Mesenchymal stem cell (in vitro differentiated cells and primary cell): ENCODE measurements at regions not wholly inside any gene's neighbourhood (a gene's known extent, or its start where the extent isn't known, plus 50 kb on each side); places are given as distances from the start of the nearest gene placed in this dataset.
A peak's percentile ranks its signal among the peaks of the same experiment; 100 is the strongest.

Source experiments
- DNase-seq: peaks from one replicate; pipeline ENCODE4 v3.0.0-alpha.2; 2013
- H2AFZ ChIP-seq: one replicate; pipeline ENCODE4 v1.6.1; 2013; ENCODE audit warnings: low read depth, mild to moderate bottlenecking, control low read depth, inconsistent platforms, low read length, moderate library complexity
- H2AK5ac ChIP-seq: 2 replicates; pipeline ENCODE4 v1.6.1; 2013; ENCODE audit warnings: low read length, moderate library complexity, mild to moderate bottlenecking, inconsistent platforms; ENCODE audit not compliant: severe bottlenecking
- H2BK120ac ChIP-seq: one replicate; pipeline ENCODE4 v1.6.1; 2013; ENCODE audit warnings: low read depth, mild to moderate bottlenecking, inconsistent platforms, low read length, moderate library complexity
- H2BK12ac ChIP-seq, 2 experiments: one replicate each; pipeline ENCODE4 v1.6.1; 2013; ENCODE audit warnings: inconsistent platforms in 2 of 2, low read length in 2 of 2, mild to moderate bottlenecking in 2 of 2, moderate library complexity in 2 of 2, control low read depth in 1 of 2
- H2BK15ac ChIP-seq: one replicate; pipeline ENCODE4 v1.6.1; 2013; ENCODE audit warnings: mild to moderate bottlenecking, low read depth, inconsistent platforms; ENCODE audit not compliant: poor library complexity, severe bottlenecking
- H2BK5ac ChIP-seq: 2 replicates; pipeline ENCODE4 v1.6.1; 2013; ENCODE audit warnings: low read depth, mild to moderate bottlenecking, low read length, control low read depth, inconsistent platforms; ENCODE audit not compliant: poor library complexity, severe bottlenecking
- H3K14ac ChIP-seq, 2 experiments: one replicate each; pipeline ENCODE4 v1.6.1; 2013; ENCODE audit warnings: inconsistent platforms in 2 of 2, low read length in 2 of 2, control low read depth in 1 of 2, mild to moderate bottlenecking in 1 of 2, moderate library complexity in 1 of 2
- H3K18ac ChIP-seq, 2 experiments: one replicate each; pipeline ENCODE4 v1.6.1; 2013; ENCODE audit warnings: inconsistent platforms in 2 of 2, low read length in 2 of 2, control low read depth in 1 of 2, low read depth in 1 of 2, mild to moderate bottlenecking in 1 of 2
- H3K23ac ChIP-seq, 2 experiments: one replicate each; pipeline ENCODE4 v1.6.1; 2013; ENCODE audit warnings: inconsistent platforms in 2 of 2, low read length in 2 of 2, mild to moderate bottlenecking in 2 of 2, moderate library complexity in 2 of 2, control low read depth in 1 of 2
- H3K27ac ChIP-seq: 2 replicates; pipeline ENCODE4 v1.5.1; 2013; ENCODE audit warnings: mild to moderate bottlenecking, moderate library complexity, low read length, control low read depth, inconsistent platforms; ENCODE audit not compliant: poor library complexity, severe bottlenecking
- H3K27me3 ChIP-seq, 2 experiments: 2 replicates each; pipeline versions ENCODE4 v1.6.1 to v1.7.0; 2013; ENCODE audit warnings: low read length in 2 of 2, mild to moderate bottlenecking in 2 of 2, moderate library complexity in 2 of 2, control low read depth in 1 of 2, inconsistent platforms in 1 of 2; ENCODE audit not compliant: control insufficient read depth in 1 of 2, insufficient read depth in 1 of 2
- H3K36me3 ChIP-seq, 2 experiments: 2 replicates each; pipeline versions ENCODE4 v1.6.1 to v1.7.0; 2013; ENCODE audit warnings: low read length in 2 of 2, control low read depth in 1 of 2, inconsistent platforms in 1 of 2, low read depth in 1 of 2, mild to moderate bottlenecking in 1 of 2; ENCODE audit not compliant: insufficient read depth in 2 of 2, control insufficient read depth in 1 of 2
- H3K4ac ChIP-seq, 2 experiments: one replicate each; pipeline ENCODE4 v1.6.1; 2013; ENCODE audit warnings: inconsistent platforms in 2 of 2, low read length in 2 of 2, mild to moderate bottlenecking in 2 of 2, moderate library complexity in 2 of 2, control low read depth in 1 of 2, low read depth in 1 of 2
- H3K4me1 ChIP-seq: 2 replicates; pipeline ENCODE4 v1.6.1; 2013; ENCODE audit warnings: low read depth, low read length, control low read depth; ENCODE audit not compliant: control insufficient read depth, insufficient read depth
- H3K4me2 ChIP-seq: 2 replicates; pipeline ENCODE4 v1.6.1; 2013; ENCODE audit warnings: low read length, mild to moderate bottlenecking, inconsistent platforms; ENCODE audit not compliant: poor library complexity, severe bottlenecking
- H3K4me3 ChIP-seq, 2 experiments: 2 replicates each; pipeline versions ENCODE4 v1.5.1 to v1.7.0; 2013; ENCODE audit warnings: low read length in 2 of 2, mild to moderate bottlenecking in 2 of 2, control low read depth in 1 of 2, low read depth in 1 of 2; ENCODE audit not compliant: insufficient read depth in 1 of 2
- H3K79me1 ChIP-seq: replicated peaks from 2 replicates; pipeline ENCODE4 v1.6.1; 2013; ENCODE audit warnings: mild to moderate bottlenecking, control low read depth, low read length, inconsistent platforms; ENCODE audit not compliant: poor library complexity, severe bottlenecking
- H3K9ac ChIP-seq: 2 replicates; pipeline ENCODE4 v1.7.0; 2013; ENCODE audit warnings: mild to moderate bottlenecking, low read length, moderate library complexity
- H3K9me3 ChIP-seq: 2 replicates; pipeline ENCODE4 v1.7.0; 2013; ENCODE audit warnings: mild to moderate bottlenecking, low read length; ENCODE audit not compliant: control insufficient read depth
- H4K8ac ChIP-seq: one replicate; pipeline ENCODE4 v1.6.1; 2013; ENCODE audit warnings: inconsistent platforms, mild to moderate bottlenecking, low read length, moderate library complexity
- H4K91ac ChIP-seq: one replicate; pipeline ENCODE4 v1.6.1; 2013; ENCODE audit warnings: mild to moderate bottlenecking, low read length, inconsistent platforms
- WGBS: methylation state at CpG from one replicate; pipeline ENCODE4 v1.1.7; 2013; ENCODE audit warnings: mixed read lengths; 5-methylcytosine and 5-hydroxymethylcytosine counted together

DNA sequence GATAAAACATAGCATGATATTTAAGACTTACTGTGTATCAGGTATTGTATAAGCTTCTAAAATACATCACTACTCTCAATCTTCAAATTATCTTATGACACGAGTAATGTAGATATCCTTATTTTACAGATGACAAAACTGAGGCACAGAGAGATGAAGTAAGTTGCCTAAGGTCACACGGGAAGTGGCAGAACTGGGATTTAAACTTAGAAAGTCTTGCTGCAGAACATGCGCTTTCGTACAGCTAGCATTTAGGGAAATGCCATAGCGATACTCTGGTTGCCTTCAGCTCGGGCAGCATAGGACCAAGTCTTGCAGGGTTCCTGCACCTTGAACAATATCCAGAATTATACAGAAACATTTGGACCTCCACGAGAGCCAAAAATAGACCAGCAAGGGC lies 162.4 kb downstream of the BRMS1L start:
- DNase-seq: no peak
- H3K9ac ChIP-seq: no peak overlapping the region
- 86% methylated on average over 7 of the region's 7 CpGs for WGBS
- no peaks in the 10 kb centered on the region for H3K36me3 ChIP-seq
- no peak overlapping the region for H4K91ac ChIP-seq
- H2BK15ac ChIP-seq: no peak overlapping the region
- H3K23ac ChIP-seq: no peak overlapping the region
- no peak overlapping the region for H3K4me3 ChIP-seq
- H3K14ac ChIP-seq: no peak overlapping the region
- H2BK12ac ChIP-seq: no peak overlapping the region
- no peak overlapping the region for H2AK5ac ChIP-seq
- H3K18ac ChIP-seq: no peak overlapping the region
- H3K4me2 ChIP-seq: no peak overlapping the region
- no peak overlapping the region for H2BK120ac ChIP-seq
- no peak overlapping the region for H2BK5ac ChIP-seq
- H3K27me3 ChIP-seq: peaks cover 0 to 6% of the 10 kb centered on the region in 2 experiments
- H2AFZ ChIP-seq: no peak overlapping the region
- no peaks in the 10 kb centered on the region for H3K79me1 ChIP-seq
- H3K9me3 ChIP-seq: no peaks in the 10 kb centered on the region
- H3K4ac ChIP-seq: no peak overlapping the region
- H3K27ac ChIP-seq: no peak overlapping the region
- H4K8ac ChIP-seq: no peak overlapping the region
- no peaks in the 10 kb centered on the region for H3K4me1 ChIP-seq

DNA sequence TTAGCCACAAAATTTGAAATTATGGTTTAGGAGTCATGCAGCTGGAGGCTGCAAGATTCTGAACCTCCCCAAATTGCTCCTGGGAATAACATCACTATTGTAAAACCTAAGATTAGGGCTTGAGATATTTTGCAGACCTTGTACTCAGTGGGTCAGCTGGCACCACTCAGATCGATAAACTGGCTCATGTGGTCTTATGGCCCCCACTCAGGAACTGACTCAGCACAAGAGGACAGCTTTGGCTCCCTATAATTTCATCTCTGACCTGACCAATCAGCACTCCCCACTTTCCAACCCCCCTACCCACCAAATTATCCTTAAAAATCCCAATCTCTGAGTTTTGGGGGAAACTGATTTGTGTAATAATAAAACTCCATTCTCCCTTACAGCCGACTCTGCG lies 161.6 kb downstream of the BRMS1L start:
- Histone ChIP-seq H4K91ac (no peak overlapping the region), H2BK15ac (no peak overlapping the region), H3K27ac (no peak overlapping the region), H3K18ac (no peak overlapping the region), H3K4me3 (no peak overlapping the region), H2BK120ac (no peak overlapping the region), H3K4me1 (no peaks in the 10 kb centered on the region), H3K9me3 (no peaks in the 10 kb centered on the region), H3K27me3 (peaks cover 0 to 6% of the 10 kb centered on the region in 2 experiments), H3K36me3 (no peaks in the 10 kb centered on the region), H3K9ac (no peak overlapping the region), H2BK12ac (no peak overlapping the region), H4K8ac (no peak overlapping the region), H3K14ac (no peak overlapping the region), H3K23ac (no peak overlapping the region), H3K79me1 (no peaks in the 10 kb centered on the region), H2AK5ac (no peak overlapping the region), H3K4me2 (no peak overlapping the region), H3K4ac (no peak overlapping the region), H2AFZ (no peak overlapping the region), H2BK5ac (no peak overlapping the region)
- 85% methylated on average over 1 of the region's 3 CpGs for whole genome bisulfite sequencing
- DNase-seq: no peak

DNA sequence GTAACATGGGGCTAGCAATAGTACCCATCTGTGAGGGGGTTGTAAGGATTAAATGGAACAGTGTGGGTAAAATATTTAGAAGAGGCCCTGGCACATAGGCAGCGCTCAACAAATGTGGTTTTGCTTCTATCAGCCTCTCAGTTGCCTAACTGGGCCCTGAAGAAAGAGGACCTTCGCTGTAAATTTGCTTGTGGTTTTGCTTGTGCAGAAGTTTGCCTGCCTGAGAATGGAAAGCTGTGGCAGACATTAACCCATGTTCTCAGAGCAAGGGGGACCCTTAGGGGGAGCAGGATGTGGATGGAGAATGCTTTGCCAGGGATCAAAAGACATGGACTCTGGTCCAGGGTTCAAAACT lies 160.1 kb downstream of the BRMS1L start:
- WGBS: 78% methylated on average over 2 of the region's 2 CpGs
- Histone ChIP-seq H2BK5ac (no peak overlapping the region), H3K23ac (no peak overlapping the region), H2BK15ac (no peak overlapping the region), H3K4me2 (no peak overlapping the region), H3K27me3 (peaks cover 0 to 5% of the 10 kb centered on the region in 2 experiments), H3K4me3 (no peak overlapping the region), H4K8ac (no peak overlapping the region), H2AK5ac (no peak overlapping the region), H4K91ac (no peak overlapping the region), H3K14ac (no peak overlapping the region), H2BK120ac (no peak overlapping the region), H2BK12ac (no peak overlapping the region), H3K79me1 (no peaks in the 10 kb centered on the region), H3K4ac (no peak overlapping the region), H3K4me1 (no peaks in the 10 kb centered on the region), H3K9me3 (no peaks in the 10 kb centered on the region), H3K9ac (no peak overlapping the region), H3K27ac (no peak overlapping the region), H3K18ac (no peak overlapping the region), H2AFZ (no peak overlapping the region), H3K36me3 (no peaks in the 10 kb centered on the region)
- DNase-seq: no peak

DNA sequence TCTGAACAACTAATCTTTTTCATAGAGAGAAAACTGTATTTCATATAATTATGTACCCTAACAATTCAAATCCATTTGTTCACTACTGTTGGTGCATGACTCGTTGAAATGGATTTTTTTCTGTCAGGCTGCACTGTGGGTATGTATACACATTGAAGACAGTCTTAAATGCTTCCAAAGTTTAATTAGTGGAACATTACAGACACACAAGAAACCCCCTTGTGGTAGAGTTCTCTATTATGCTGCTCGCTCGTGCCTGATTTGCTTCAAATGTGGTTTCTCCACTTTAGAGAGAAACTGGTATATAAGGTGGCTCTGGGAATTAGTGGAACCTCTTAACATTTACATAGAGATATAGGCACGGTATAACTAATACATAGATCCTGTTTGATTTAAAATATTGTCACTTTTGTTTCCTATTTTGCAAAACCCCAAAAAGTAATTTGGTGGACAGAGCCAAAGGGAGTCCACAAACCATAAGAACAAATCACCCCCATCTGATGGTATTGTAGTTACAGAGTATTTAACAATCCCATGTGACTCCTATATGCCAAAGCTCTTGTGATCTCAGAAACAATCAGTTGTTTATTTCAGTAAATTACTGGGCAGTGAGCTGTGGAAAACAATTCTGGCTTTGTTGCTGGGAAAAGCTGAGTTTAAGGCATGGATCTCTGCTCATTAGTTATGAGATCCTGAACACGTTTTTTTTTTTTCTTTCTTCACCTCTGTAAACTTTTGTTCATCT lies 159.5 kb downstream of the BRMS1L start:
- Histone ChIP-seq H3K4ac (no peak overlapping the region), H3K27ac (no peak overlapping the region), H3K4me1 (no peaks in the 10 kb centered on the region), H3K9me3 (no peaks in the 10 kb centered on the region), H2BK15ac (no peak overlapping the region), H2AK5ac (no peak overlapping the region), H2BK120ac (no peak overlapping the region), H2BK5ac (no peak overlapping the region), H3K18ac (no peak overlapping the region), H4K8ac (no peak overlapping the region), H3K14ac (no peak overlapping the region), H3K79me1 (no peaks in the 10 kb centered on the region), H2BK12ac (no peak overlapping the region), H2AFZ (no peak overlapping the region), H3K4me3 (no peak overlapping the region), H3K9ac (no peak overlapping the region), H3K36me3 (no peaks in the 10 kb centered on the region), H4K91ac (no peak overlapping the region), H3K23ac (no peak overlapping the region), H3K27me3 (peaks cover 0 to 3% of the 10 kb centered on the region in 2 experiments), H3K4me2 (no peak overlapping the region)
- peak; percentile 18 for DNase-seq
- no CpG with 5 or more reads among the region's 5 CpGs for WGBS
